Testis (tissue), 2 donors: ENCODE measurements at regions not wholly inside any gene's neighbourhood (a gene's known extent, or its start where the extent isn't known, plus 50 kb on each side); places are given as distances from the start of the nearest gene placed in this dataset.

Experiments used
- DNase-seq: peaks from one replicate; pipeline ENCODE4 v3.0.0-alpha.2; 2019
- H3K27ac ChIP-seq, 2 donors: fragments of 200-600 bp; sonication (generic); one replicate each; pipeline ENCODE4 v1.5.1; 2019
- H3K27me3 ChIP-seq: fragments of 200-600 bp; sonication (generic); one replicate; pipeline ENCODE4 v1.5.1; 2019
- H3K36me3 ChIP-seq: fragments of 200-600 bp; sonication (generic); one replicate; pipeline ENCODE4 v1.5.1; 2017; ENCODE audit warnings: low read depth; ENCODE audit errors: missing control alignments
- H3K4me1 ChIP-seq: fragments of 200-600 bp; sonication (generic); one replicate; pipeline ENCODE4 v1.5.1; 2019
- H3K4me3 ChIP-seq, 2 donors: fragments of 200-600 bp; sonication (generic); one replicate each; pipeline ENCODE4 v1.5.1; 2017 to 2019
- H3K9me3 ChIP-seq: fragments of 200-600 bp; sonication (generic); one replicate; pipeline ENCODE4 v1.5.1; 2017
- CTCF ChIP-seq, 3 experiments: fragments of 450-650 bp in 2 of 3; fragments of 200-600 bp in 1 of 3; sonication (generic) in 1 of 3; IDR thresholded peaks; one replicate each; pipeline ENCODE4 v1.5.1; 2016 to 2019; ENCODE audit warnings: antibody characterized with exemption in 3 of 3, mild to moderate bottlenecking in 2 of 3, moderate library complexity in 1 of 3
- POLR2A ChIP-seq: fragments of 450-650 bp; IDR thresholded peaks from one replicate; pipeline ENCODE4 v1.6.1; 2017; ENCODE audit warnings: antibody characterized with exemption, mild to moderate bottlenecking, moderate library complexity
- WGBS, 2 donors: methylation state at CpG; one replicate each; pipeline ENCODE4 v1.1.5; 2018; 5-methylcytosine and 5-hydroxymethylcytosine counted together
- intact Hi-C: fragments of 100-400 bp; cut with DNase I; formaldehyde crosslinking; loops from one replicate; pipeline ENCODE4 v1.15.1; 2023; ENCODE audit warnings: low total_unique reads

GRCh38 chr1:14304381-14304865 is 294.1 kb upstream of the KAZN start:
- Histone ChIP-seq H3K9me3 (no peaks in the 10 kb centered on the region), H3K27ac (peak overlapping the region in 1 of 2 donors; percentile 83), H3K36me3 (no peaks in the 10 kb centered on the region), H3K4me3 (no peak overlapping the region), H3K4me1 (peaks cover 13% of the 10 kb centered on the region), H3K27me3 (no peaks in the 10 kb centered on the region)
- WGBS, 2 donors = 47 to 55% methylated on average over 7 of the region's 7 CpGs
- no peak for TF ChIP-seq POLR2A
- no peak for TF ChIP-seq CTCF (IDR thresholded peaks at IDR 0.05)
- peak; percentile 28 for DNase-seq
- intact Hi-C loops = no loop called here

- no peak for DNase-seq
- Histone ChIP-seq H3K27ac (no peak overlapping the region), H3K36me3 (no peaks in the 10 kb centered on the region), H3K9me3 (no peaks in the 10 kb centered on the region), H3K4me1 (peaks cover 13% of the 10 kb centered on the region), H3K27me3 (no peaks in the 10 kb centered on the region), H3K4me3 (no peak overlapping the region)
- intact Hi-C loops = no loop called here
- TF ChIP-seq POLR2A (no peak), CTCF (IDR thresholded peaks at IDR 0.05) (no peak)
- WGBS, 2 donors = 87 to 97% methylated on average over 2 of the region's 2 CpGs
Measured at GRCh38 chr1:14308460-14308859, 290.0 kb upstream of the KAZN start.

GRCh38 chr1:14309984-14310383 is 288.5 kb upstream of the KAZN start:
- no peaks in the 10 kb centered on the region for H3K9me3 ChIP-seq
- no peaks in the 10 kb centered on the region for H3K36me3 ChIP-seq
- H3K27me3 ChIP-seq = no peaks in the 10 kb centered on the region
- H3K27ac ChIP-seq = no peak overlapping the region
- no peak for TF ChIP-seq POLR2A
- no peak for TF ChIP-seq CTCF (IDR thresholded peaks at IDR 0.05)
- no peak overlapping the region for H3K4me3 ChIP-seq
- WGBS, 2 donors = 75 to 89% methylated on average over 3 of the region's 3 CpGs
- intact Hi-C loops = no loop called here
- DNase-seq = no peak
- H3K4me1 ChIP-seq = peaks cover 11% of the 10 kb centered on the region

- Histone ChIP-seq H3K4me1 (peaks cover 7% of the 10 kb centered on the region), H3K36me3 (no peaks in the 10 kb centered on the region), H3K27ac (no peak overlapping the region), H3K4me3 (no peak overlapping the region), H3K9me3 (no peaks in the 10 kb centered on the region), H3K27me3 (no peaks in the 10 kb centered on the region)
- intact Hi-C loops = no loop called here
- TF ChIP-seq POLR2A (no peak), CTCF (IDR thresholded peaks at IDR 0.05) (no peak)
- DNase-seq = no peak
- WGBS, 2 donors = 74 to 75% methylated on average over 9 of the region's 9 CpGs
Measured at GRCh38 chr1:14310476-14310875, 288.0 kb upstream of the KAZN start.

- Histone ChIP-seq H3K9me3 (no peaks in the 10 kb centered on the region), H3K27me3 (no peaks in the 10 kb centered on the region), H3K4me1 (no peaks in the 10 kb centered on the region), H3K27ac (no peak overlapping the region), H3K36me3 (no peaks in the 10 kb centered on the region), H3K4me3 (no peak overlapping the region)
- no peak for TF ChIP-seq CTCF (IDR thresholded peaks at IDR 0.05)
- no peak for TF ChIP-seq POLR2A
- no peak for DNase-seq
- WGBS, 2 donors = 82 to 87% methylated on average over 1 of the region's 1 CpG
- intact Hi-C loops = no loop called here
Measured at GRCh38 chr1:14313731-14314431, 284.6 kb upstream of the KAZN start.
